CD4-positive, alpha-beta T cell (primary cell): ENCODE measurements at regions not wholly inside any gene's neighbourhood (a gene's known extent, or its start where the extent isn't known, plus 50 kb on each side); places are given as distances from the start of the nearest gene placed in this dataset.

ENCODE experiments used
- ATAC-seq: fragments of 200-7000 bp; cut with Tn5 transposase; one replicate; pipeline ENCODE4 v1.10.0; 2022; ENCODE audit warnings: mild to moderate bottlenecking; ENCODE audit not compliant: poor library complexity
- CTCF ChIA-PET: fragments of 350-600 bp; sonication (Branson Sonifier 250); formaldehyde crosslinking; loops from one replicate; lab custom pipeline; 2021; ENCODE audit warnings: antibody characterized with exemption, inconsistent platforms; lab: Charles Lee
- POLR2A ChIA-PET: fragments of 350-600 bp; sonication (Branson Sonifier 250); formaldehyde crosslinking; loops from one replicate; lab custom pipeline; 2021; ENCODE audit warnings: antibody characterized with exemption, inconsistent platforms; lab: Charles Lee
- DNase-seq, 14 experiments: peaks; one replicate each; pipeline ENCODE4 v3.0.0-alpha.2; 2013 to 2020; ENCODE audit warnings: mixed read lengths in 2 of 14
- H3K27ac ChIP-seq, 2 donors: one replicate each; pipeline versions ENCODE4 v1.5.1 to v1.7.0; 2013; ENCODE audit warnings: low read length in 2 of 2, low read depth in 1 of 2, mild to moderate bottlenecking in 1 of 2
- H3K27me3 ChIP-seq, 2 experiments: 1 replicate in 1 of 2; 2 replicates in 1 of 2; pipeline versions ENCODE4 v1.6.1 to v1.7.0; 2013; ENCODE audit warnings: low read length in 2 of 2, control low read depth in 1 of 2, mild to moderate bottlenecking in 1 of 2, moderate library complexity in 1 of 2; ENCODE audit not compliant: insufficient read depth in 2 of 2, control insufficient read depth in 1 of 2
- H3K36me3 ChIP-seq: one replicate; pipeline ENCODE4 v1.6.1; 2013; ENCODE audit warnings: low read length, control low read depth; ENCODE audit not compliant: insufficient read depth
- H3K4me1 ChIP-seq: one replicate; pipeline ENCODE4 v1.6.1; 2013; ENCODE audit warnings: low read length, control low read depth; ENCODE audit not compliant: insufficient read depth
- H3K4me3 ChIP-seq: one replicate; pipeline ENCODE4 v1.5.1; 2013; ENCODE audit warnings: mild to moderate bottlenecking, low read length, moderate library complexity
- H3K9me3 ChIP-seq, 2 experiments: 1 replicate in 1 of 2; 2 replicates in 1 of 2; pipeline versions ENCODE4 v1.6.1 to v1.7.0; 2013; ENCODE audit warnings: low read length in 2 of 2, mild to moderate bottlenecking in 2 of 2, control low read depth in 1 of 2, moderate library complexity in 1 of 2; ENCODE audit not compliant: control insufficient read depth in 1 of 2, insufficient read depth in 1 of 2
- H3K27ac Mint-ChIP-seq: one replicate; pipeline ENCODE4 v1.8.0; 2020; ENCODE audit warnings: mixed read lengths
- H3K27me3 Mint-ChIP-seq: one replicate; pipeline ENCODE4 v1.8.0; 2021; ENCODE audit warnings: mixed read lengths
- H3K36me3 Mint-ChIP-seq: one replicate; pipeline ENCODE4 v1.8.0; 2021; ENCODE audit warnings: low read depth, mixed read lengths
- H3K4me1 Mint-ChIP-seq: one replicate; pipeline ENCODE4 v1.8.0; 2021; ENCODE audit warnings: low read depth, mixed read lengths
- H3K4me3 Mint-ChIP-seq: one replicate; pipeline ENCODE4 v1.8.0; 2020; ENCODE audit warnings: mild to moderate bottlenecking, mixed read lengths
- H3K9me3 Mint-ChIP-seq: one replicate; pipeline ENCODE4 v1.8.0; 2020; ENCODE audit warnings: mixed read lengths
- CTCF ChIP-seq: fragments of 200-600 bp; IDR thresholded peaks from one replicate; pipeline ENCODE4 v1.8.0; 2022; ENCODE audit warnings: antibody characterized with exemption, mild to moderate bottlenecking
- intact Hi-C, 2 experiments: fragments of 100-400 bp; cut with DNase I in 1 of 2; cut with micrococcal nuclease in 1 of 2; formaldehyde crosslinking; loops; one replicate each; pipeline versions ENCODE4 v1.15.1 to v1.9.0; 2023 to 2025; cut with DNase I, micrococcal nuclease

- Mint-ChIP-seq H3K27me3 (no peaks in the 10 kb centered on the region), H3K9me3 (peaks cover 2% of the 10 kb centered on the region), H3K36me3 (no peaks in the 10 kb centered on the region), H3K4me3 (no peak overlapping the region), H3K27ac (no peak overlapping the region), H3K4me1 (no peaks in the 10 kb centered on the region)
- intact Hi-C loops: no loop called here
- no peak overlapping the region for H3K4me3 ChIP-seq
- peak in 2 of 14 experiments; percentile 10 to 18 for DNase-seq
- no peaks in the 10 kb centered on the region for H3K4me1 ChIP-seq
- no peak for TF ChIP-seq CTCF
- H3K27me3 ChIP-seq: no peaks in the 10 kb centered on the region
- no peak for ATAC-seq
- no peaks in the 10 kb centered on the region for H3K9me3 ChIP-seq
- H3K36me3 ChIP-seq: no peaks in the 10 kb centered on the region
- H3K27ac ChIP-seq: no peak overlapping the region
- ChIA-PET CTCF (no interaction called here), POLR2A (no interaction called here)
Observed at GRCh38 chr5:106894964-106895363, 775.8 kb downstream of the EFNA5 start.

- CTCF ChIA-PET: no interaction called here
- H3K9me3 ChIP-seq: peaks cover 0 to 2% of the 10 kb centered on the region in 2 experiments
- peaks cover 4% of the 10 kb centered on the region for H3K9me3 Mint-ChIP-seq
- no peaks in the 10 kb centered on the region for H3K4me1 ChIP-seq
- no peaks in the 10 kb centered on the region for H3K27me3 ChIP-seq
- TF ChIP-seq CTCF: no peak
- no peaks in the 10 kb centered on the region for H3K4me1 Mint-ChIP-seq
- no peak for ATAC-seq
- H3K27me3 Mint-ChIP-seq: no peaks in the 10 kb centered on the region
- H3K27ac Mint-ChIP-seq: no peak overlapping the region
- H3K36me3 ChIP-seq: no peaks in the 10 kb centered on the region
- intact Hi-C loops: no loop called here
- no peak overlapping the region for H3K4me3 Mint-ChIP-seq
- no peaks in the 10 kb centered on the region for H3K36me3 Mint-ChIP-seq
- H3K4me3 ChIP-seq: no peak overlapping the region
- POLR2A ChIA-PET: no interaction called here
- no peak for DNase-seq
- H3K27ac ChIP-seq: no peak overlapping the region
Observed at GRCh38 chr5:106882035-106882434, 788.7 kb downstream of the EFNA5 start.

- H3K4me1 ChIP-seq: no peaks in the 10 kb centered on the region
- ChIA-PET CTCF (no interaction called here), POLR2A (no interaction called here)
- no peak overlapping the region for H3K27ac Mint-ChIP-seq
- intact Hi-C loops: no loop called here
- DNase-seq (no peak), ATAC-seq (no peak)
- H3K27ac ChIP-seq: no peak overlapping the region
- no peaks in the 10 kb centered on the region for H3K4me1 Mint-ChIP-seq
- no peak overlapping the region for H3K4me3 ChIP-seq
- no peak for TF ChIP-seq CTCF
- H3K27me3 ChIP-seq: no peaks in the 10 kb centered on the region
- peaks cover 0 to 15% of the 10 kb centered on the region in 2 experiments for H3K9me3 ChIP-seq
- H3K27me3 Mint-ChIP-seq: no peaks in the 10 kb centered on the region
- H3K36me3 Mint-ChIP-seq: no peaks in the 10 kb centered on the region
- H3K9me3 Mint-ChIP-seq: peaks cover 4% of the 10 kb centered on the region
- H3K4me3 Mint-ChIP-seq: no peak overlapping the region
- H3K36me3 ChIP-seq: no peaks in the 10 kb centered on the region
Observed at GRCh38 chr5:106880656-106881055, 790.1 kb downstream of the EFNA5 start.
